WTC11 (cell line): ENCODE measurements at regions not wholly inside any gene's neighbourhood (a gene's known extent, or its start where the extent isn't known, plus 50 kb on each side); places are given as distances from the start of the nearest gene placed in this dataset.

ENCODE experiments used
- ATAC-seq: fragments of 200-7000 bp; cut with Tn5 transposase; 2 replicates; pipeline ENCODE4 v1.10.0; 2021; ENCODE audit warnings: mild to moderate bottlenecking, moderate library complexity
- CTCF ChIA-PET: fragments of 300-600 bp; sonication (Branson Sonifier 250); formaldehyde crosslinking; loops from one replicate; lab custom pipeline; 2021; ENCODE audit warnings: antibody characterized with exemption; lab: Charles Lee
- POLR2A ChIA-PET: fragments of 350-600 bp; sonication (Branson Sonifier 250); formaldehyde crosslinking; loops from one replicate; lab custom pipeline; 2021; ENCODE audit warnings: antibody characterized with exemption; lab: Charles Lee
- DNase-seq: peaks from one replicate; pipeline ENCODE4 v3.0.0; 2021; ENCODE audit warnings: low spot score
- H3K27ac Mint-ChIP-seq: 2 replicates; pipeline ENCODE4 v1.8.0; 2021; ENCODE audit warnings: mixed read lengths
- H3K27me3 Mint-ChIP-seq: 2 replicates; pipeline ENCODE4 v1.8.0; 2021; ENCODE audit warnings: low read depth, mild to moderate bottlenecking, moderate library complexity, mixed read lengths
- H3K36me3 Mint-ChIP-seq: 2 replicates; pipeline ENCODE4 v1.8.0; 2021; ENCODE audit warnings: mixed read lengths
- H3K4me1 Mint-ChIP-seq: 2 replicates; pipeline ENCODE4 v1.8.0; 2022; ENCODE audit warnings: mixed read lengths
- H3K4me3 Mint-ChIP-seq: 2 replicates; pipeline ENCODE4 v1.8.0; 2021; ENCODE audit warnings: mild to moderate bottlenecking, moderate library complexity, mixed read lengths
- H3K9me3 Mint-ChIP-seq: 2 replicates; pipeline ENCODE4 v1.8.0; 2021; ENCODE audit warnings: mixed read lengths
- ARID4B ChIP-seq: sonication (generic); formaldehyde crosslinking; IDR thresholded peaks from 2 replicates; pipeline ENCODE4 v1.8.0; 2023; ENCODE audit warnings: missing genetic modification reagents, mild to moderate bottlenecking, borderline replicate concordance
- ESRRA ChIP-seq: sonication (generic); formaldehyde crosslinking; IDR thresholded peaks from 2 replicates; pipeline ENCODE4 v1.8.1; 2022; ENCODE audit warnings: mild to moderate bottlenecking, missing genetic modification reagents, borderline replicate concordance
- FOXJ3 ChIP-seq: sonication (generic); formaldehyde crosslinking; IDR thresholded peaks from 2 replicates; pipeline ENCODE4 v1.9.0; 2021; ENCODE audit warnings: missing genetic modification reagents, mild to moderate bottlenecking, borderline replicate concordance
- GRHL2 ChIP-seq: fragments of 250-450 bp; sonication (Bioruptor Pico); IDR thresholded peaks from 2 replicates; pipeline ENCODE4 v1.8.0; 2022; ENCODE audit warnings: mild to moderate bottlenecking, moderate library complexity; ENCODE audit not compliant: insufficient replicate concordance, severe bottlenecking
- NFE2L1 ChIP-seq: sonication (generic); formaldehyde crosslinking; IDR thresholded peaks from 2 replicates; pipeline ENCODE4 v1.8.1; 2023; ENCODE audit warnings: missing genetic modification reagents
- TCF7 ChIP-seq: sonication (generic); formaldehyde crosslinking; IDR thresholded peaks from 2 replicates; pipeline ENCODE4 v1.8.0; 2022; ENCODE audit warnings: mild to moderate bottlenecking, low read depth, missing genetic modification reagents, moderate library complexity
- ZNF232 ChIP-seq: sonication (generic); formaldehyde crosslinking; IDR thresholded peaks from 2 replicates; pipeline ENCODE4 v1.8.0; 2022; ENCODE audit warnings: mild to moderate bottlenecking, missing genetic modification reagents
- ZNF423 ChIP-seq: fragments of 250-450 bp; sonication (Bioruptor Pico); IDR thresholded peaks from 2 replicates; pipeline ENCODE4 v2.1.2; 2022; ENCODE audit warnings: mild to moderate bottlenecking, moderate library complexity
- ZNF512 ChIP-seq: sonication (generic); formaldehyde crosslinking; IDR thresholded peaks from 2 replicates; pipeline ENCODE4 v1.8.1; 2022; ENCODE audit warnings: missing genetic modification reagents, borderline replicate concordance
- TF ChIP-seq, protein P1 (sequence below): fragments of 250-450 bp; sonication (Bioruptor Pico); conservative IDR thresholded peaks from 2 replicates; pipeline ENCODE4 v1.9.0; 2021; ENCODE audit warnings: mild to moderate bottlenecking
- TF ChIP-seq, protein P2 (sequence below): sonication (generic); formaldehyde crosslinking; IDR thresholded peaks from 2 replicates; pipeline ENCODE4 v1.8.0; 2023; ENCODE audit warnings: mild to moderate bottlenecking, missing genetic modification reagents

DNA sequence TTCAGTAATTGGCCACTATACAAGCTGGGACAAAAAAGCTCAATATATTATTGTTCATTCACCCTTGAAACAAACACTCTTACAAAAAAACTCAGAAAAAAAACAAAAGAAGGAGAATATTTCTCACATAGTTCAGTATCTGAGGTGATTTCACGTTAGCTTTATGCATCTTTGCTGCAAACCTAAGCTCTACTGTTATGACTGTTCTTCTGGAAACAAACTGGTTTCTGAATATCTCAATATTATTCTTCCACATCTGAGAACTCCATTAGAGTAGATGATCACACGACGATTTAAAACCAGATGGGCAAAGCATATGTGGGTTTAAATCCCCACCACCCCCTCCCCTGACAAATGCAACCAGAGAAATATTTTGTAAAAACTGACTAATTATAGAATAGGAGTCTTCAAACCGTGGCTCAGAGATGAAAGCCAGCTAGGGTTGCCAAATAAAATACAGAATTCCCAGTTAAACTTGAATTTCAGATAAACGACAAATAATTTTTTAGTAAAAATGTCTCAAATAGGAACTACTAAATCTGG, 182.0 kb upstream of the FAM241A start:
- no peaks in the 10 kb centered on the region for H3K9me3 Mint-ChIP-seq
- ChIA-PET CTCF (interaction anchor here (0.9 kb wide), 1 partner anchor 18 kb away, joined by 3 read pairs; no protein-coding TSS in a partner anchor), POLR2A (no interaction called here)

More for the DNA sequence above, 182.0 kb upstream of the FAM241A start:
- no peaks in the 10 kb centered on the region for H3K4me1 Mint-ChIP-seq
- no peak for ATAC-seq
- no peak overlapping the region for H3K4me3 Mint-ChIP-seq
- H3K27me3 Mint-ChIP-seq, result no peaks in the 10 kb centered on the region
- no peak overlapping the region for H3K27ac Mint-ChIP-seq
- no peak for TF ChIP-seq ZNF423 (CRISPR knock-in tag)
- TF ChIP-seq NFE2L1 (CRISPR knock-in tag), result no peak
- no peak for TF ChIP-seq ZNF232 (CRISPR knock-in tag)
- TF ChIP-seq ARID4B, result no peak
- no peak for TF ChIP-seq ESRRA (CRISPR knock-in tag)
- no peak for TF ChIP-seq ZNF512 (CRISPR knock-in tag)
- no peak for TF ChIP-seq FOXJ3
- no peak for TF ChIP-seq TCF7
- TF ChIP-seq, protein P1, sequence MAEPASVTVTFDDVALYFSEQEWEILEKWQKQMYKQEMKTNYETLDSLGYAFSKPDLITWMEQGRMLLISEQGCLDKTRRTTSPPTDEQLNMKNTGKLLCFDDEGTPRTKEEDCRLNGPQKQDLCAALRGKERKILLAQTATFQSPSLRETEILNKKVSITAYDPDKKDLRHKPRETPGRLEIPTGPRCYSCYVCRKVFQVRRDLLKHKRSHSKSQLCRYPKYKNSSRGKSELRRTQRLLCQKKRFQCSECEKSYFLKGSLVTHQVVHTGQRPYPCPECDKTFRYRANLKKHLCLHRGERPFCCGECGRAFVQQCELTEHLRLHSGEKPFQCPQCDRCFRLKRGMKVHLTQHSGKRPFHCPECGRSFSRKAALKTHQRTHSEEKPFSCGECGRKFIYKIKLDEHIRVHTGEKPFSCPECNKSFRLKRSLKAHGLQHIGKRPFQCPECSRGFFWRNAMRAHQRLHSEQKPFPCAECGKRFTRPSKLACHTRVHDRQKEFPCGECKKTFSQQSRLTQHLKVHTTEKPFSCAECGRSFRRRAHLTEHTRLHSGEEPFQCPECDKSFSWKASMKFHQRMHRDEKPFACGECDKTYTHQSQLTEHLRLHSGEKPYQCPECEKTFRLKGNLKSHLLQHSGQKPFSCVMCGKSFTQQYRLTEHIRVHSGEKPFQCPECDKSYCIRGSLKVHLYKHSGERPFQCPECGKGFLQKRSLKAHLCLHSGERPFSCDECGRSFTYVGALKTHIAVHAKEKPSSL (CRISPR knock-in tag), result no peak
- no peak for TF ChIP-seq GRHL2
- TF ChIP-seq, protein P2, sequence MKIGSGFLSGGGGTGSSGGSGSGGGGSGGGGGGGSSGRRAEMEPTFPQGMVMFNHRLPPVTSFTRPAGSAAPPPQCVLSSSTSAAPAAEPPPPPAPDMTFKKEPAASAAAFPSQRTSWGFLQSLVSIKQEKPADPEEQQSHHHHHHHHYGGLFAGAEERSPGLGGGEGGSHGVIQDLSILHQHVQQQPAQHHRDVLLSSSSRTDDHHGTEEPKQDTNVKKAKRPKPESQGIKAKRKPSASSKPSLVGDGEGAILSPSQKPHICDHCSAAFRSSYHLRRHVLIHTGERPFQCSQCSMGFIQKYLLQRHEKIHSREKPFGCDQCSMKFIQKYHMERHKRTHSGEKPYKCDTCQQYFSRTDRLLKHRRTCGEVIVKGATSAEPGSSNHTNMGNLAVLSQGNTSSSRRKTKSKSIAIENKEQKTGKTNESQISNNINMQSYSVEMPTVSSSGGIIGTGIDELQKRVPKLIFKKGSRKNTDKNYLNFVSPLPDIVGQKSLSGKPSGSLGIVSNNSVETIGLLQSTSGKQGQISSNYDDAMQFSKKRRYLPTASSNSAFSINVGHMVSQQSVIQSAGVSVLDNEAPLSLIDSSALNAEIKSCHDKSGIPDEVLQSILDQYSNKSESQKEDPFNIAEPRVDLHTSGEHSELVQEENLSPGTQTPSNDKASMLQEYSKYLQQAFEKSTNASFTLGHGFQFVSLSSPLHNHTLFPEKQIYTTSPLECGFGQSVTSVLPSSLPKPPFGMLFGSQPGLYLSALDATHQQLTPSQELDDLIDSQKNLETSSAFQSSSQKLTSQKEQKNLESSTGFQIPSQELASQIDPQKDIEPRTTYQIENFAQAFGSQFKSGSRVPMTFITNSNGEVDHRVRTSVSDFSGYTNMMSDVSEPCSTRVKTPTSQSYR (CRISPR knock-in tag), result no peak
- no peak for DNase-seq
- no peaks in the 10 kb centered on the region for H3K36me3 Mint-ChIP-seq
